ENCODE measurements at regions not wholly inside any gene's neighbourhood (a gene's known extent, or its start where the extent isn't known, plus 50 kb on each side); places are given as distances from the start of the nearest gene placed in this dataset.

GRCh38 chr6:15827496-15828255, 164.8 kb upstream of the DTNBP1 start:
- POLR2A ChIA-PET = no interaction called here
- ATAC-seq = no peak
- in situ Hi-C loops (cut with HindIII; ENCODE audit: low pct_unique_long_range_greater_than_20kb, low sequenced_read_pairs) = no loop called here

GRCh38 chr6:15826814-15827318, 164.0 kb upstream of the DTNBP1 start:
- Histone ChIP-seq H3K9me3 (ENCODE audit: control insufficient read depth, insufficient read depth, low read depth, low read length) (no peaks in the 10 kb centered on the region), H3K27ac (ENCODE audit: low read length) (no peak overlapping the region), H3K36me3 (ENCODE audit: control insufficient read depth, insufficient read depth, low read length) (no peaks in the 10 kb centered on the region), H3K4me3 (ENCODE audit: low read depth in 2 of 2, low read length in 2 of 2) (no peak overlapping the region), H3K27me3 (ENCODE audit: control insufficient read depth, insufficient read depth, low read length) (peaks cover 7% of the 10 kb centered on the region; the same call in 1 of the 2 replicates), H3K4me1 (ENCODE audit: control insufficient read depth, insufficient read depth, low read length) (no peaks in the 10 kb centered on the region)
- in situ Hi-C loops (cut with HindIII; ENCODE audit: low pct_unique_long_range_greater_than_20kb, low sequenced_read_pairs) = no loop called here
- DNase-seq (ENCODE audit: low read depth, low spot score) (no peak), ATAC-seq (no peak)
- intact Hi-C loops (cut with micrococcal nuclease; ENCODE audit: unreplicated experiment) = no loop called here
- ChIA-PET POLR2A (no interaction called here), CTCF (no interaction called here)
- no TSS peak for BruUV-seq (replicated peaks)
- TF ChIP-seq REST (IDR thresholded peaks at IDR 0.05; ENCODE audit: insufficient read depth in 1 of 2, low read depth in 2 of 2, low read length in 1 of 2) (no peak), CTCF (IDR thresholded peaks at IDR 0.05) (no peak)

More at GRCh38 chr6:15827496-15828255, 164.8 kb upstream of the DTNBP1 start:
- intact Hi-C loops (cut with micrococcal nuclease; ENCODE audit: unreplicated experiment) = no loop called here
- no peaks in the 10 kb centered on the region for H3K4me1 ChIP-seq (ENCODE audit: control insufficient read depth, insufficient read depth, low read length)
- H3K36me3 ChIP-seq (ENCODE audit: control insufficient read depth, insufficient read depth, low read length) = no peaks in the 10 kb centered on the region
- BruUV-seq (replicated peaks) = no TSS peak
- H3K27me3 ChIP-seq (ENCODE audit: control insufficient read depth, insufficient read depth, low read length) = peaks cover 7% of the 10 kb centered on the region; the same call in 1 of the 2 replicates
- H3K9me3 ChIP-seq (ENCODE audit: control insufficient read depth, insufficient read depth, low read depth, low read length) = no peaks in the 10 kb centered on the region
- TF ChIP-seq TCF7L2 (IDR thresholded peaks at IDR 0.05; ENCODE audit: low read depth, low read length) = no peak
- TF ChIP-seq REST (IDR thresholded peaks at IDR 0.05; ENCODE audit: insufficient read depth in 1 of 2, low read depth in 2 of 2, low read length in 1 of 2) = no peak
- no peak for TF ChIP-seq SIN3A (IDR thresholded peaks at IDR 0.05; ENCODE audit: borderline replicate concordance, insufficient read depth, low read depth, low read length)
- TF ChIP-seq CTCF (IDR thresholded peaks at IDR 0.05) = no peak
- TF ChIP-seq POLR2AphosphoS5 (IDR thresholded peaks at IDR 0.05; ENCODE audit: low read depth, low read length) = no peak
- CTCF ChIA-PET = no interaction called here
- no peak overlapping the region for H3K27ac ChIP-seq (ENCODE audit: low read length)
- DNase-seq (ENCODE audit: low read depth, low spot score) = no peak
- H3K4me3 ChIP-seq (ENCODE audit: low read depth in 2 of 2, low read length in 2 of 2) = no peak overlapping the region

Data from Panc1 (cell line).